Right atrium auricular region (tissue), 2 donors: ENCODE measurements at regions not wholly inside any gene's neighbourhood (a gene's known extent, or its start where the extent isn't known, plus 50 kb on each side); places are given as distances from the start of the nearest gene placed in this dataset.

Source experiments
- DNase-seq: peaks from one replicate; pipeline ENCODE4 v3.0.0-alpha.2; 2019; ENCODE audit warnings: low spot score
- H3K27ac ChIP-seq, 2 donors: fragments of 200-600 bp; sonication (generic); 1 replicate in 1 of 2; 2 replicates in 1 of 2; pipeline ENCODE4 v1.5.1; 2016 to 2019
- H3K27me3 ChIP-seq, 2 donors: fragments of 200-600 bp; sonication (generic); one replicate each; pipeline versions ENCODE4 v1.5.1 to v1.6.0; 2017 to 2019
- H3K36me3 ChIP-seq: fragments of 200-600 bp; sonication (generic); one replicate; pipeline ENCODE4 v1.5.1; 2016
- H3K4me1 ChIP-seq, 2 donors: fragments of 200-600 bp; sonication (generic); one replicate each; pipeline versions ENCODE4 v1.5.1 to v1.6.0; 2017 to 2019
- H3K4me3 ChIP-seq, 2 donors: fragments of 200-600 bp; sonication (generic); 1 replicate in 1 of 2; 2 replicates in 1 of 2; pipeline ENCODE4 v1.5.1; 2017 to 2019; ENCODE audit warnings: mild to moderate bottlenecking in 1 of 2, moderate library complexity in 1 of 2
- H3K9me3 ChIP-seq, 2 donors: fragments of 200-600 bp; sonication (generic); one replicate each; pipeline ENCODE4 v1.5.1; 2019
- TF ChIP-seq, protein P1 (sequence below), 2 donors: fragments of 200-600 bp; sonication (generic); IDR thresholded peaks; one replicate each; pipeline ENCODE4 v1.5.1; 2019; ENCODE audit warnings: antibody characterized with exemption in 2 of 2

DNA sequence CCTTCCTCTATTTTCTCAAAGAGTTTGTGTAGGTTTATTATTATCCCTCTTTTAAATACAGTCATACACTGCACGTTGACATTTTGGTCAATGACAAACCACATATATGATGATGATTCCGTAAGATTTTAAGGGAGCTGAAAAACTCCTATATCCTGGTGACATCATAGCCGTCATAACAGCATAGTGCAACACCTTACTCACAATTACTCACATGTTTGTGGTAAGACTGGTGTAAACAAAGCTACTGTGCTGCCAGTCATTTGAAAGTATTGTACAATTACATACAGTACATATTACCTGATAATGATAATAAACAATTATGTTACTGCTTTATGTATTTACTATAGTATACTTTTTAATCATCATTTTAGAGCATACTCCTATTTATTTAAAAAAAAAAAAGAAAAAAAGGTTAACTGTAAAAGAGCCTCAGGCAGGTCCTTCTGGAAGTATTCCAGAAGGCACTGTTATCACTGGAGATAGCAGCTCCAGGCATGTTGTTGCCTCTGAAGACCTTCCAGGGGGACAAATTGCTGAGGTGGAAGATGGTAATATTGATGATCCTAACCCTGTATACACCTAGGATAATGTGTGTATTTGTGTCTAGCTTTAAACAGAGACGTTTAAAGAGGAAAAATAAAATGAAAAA lies 123.3 kb upstream of the CDK1 start:
- DNase-seq, result no peak
- H3K4me3 ChIP-seq, result no peak overlapping the region
- no peak overlapping the region for H3K27ac ChIP-seq
- no peaks in the 10 kb centered on the region for H3K36me3 ChIP-seq
- peaks cover 0 to 11% of the 10 kb centered on the region in 2 donors for H3K9me3 ChIP-seq
- no peaks in the 10 kb centered on the region for H3K27me3 ChIP-seq
- TF ChIP-seq, protein P1, sequence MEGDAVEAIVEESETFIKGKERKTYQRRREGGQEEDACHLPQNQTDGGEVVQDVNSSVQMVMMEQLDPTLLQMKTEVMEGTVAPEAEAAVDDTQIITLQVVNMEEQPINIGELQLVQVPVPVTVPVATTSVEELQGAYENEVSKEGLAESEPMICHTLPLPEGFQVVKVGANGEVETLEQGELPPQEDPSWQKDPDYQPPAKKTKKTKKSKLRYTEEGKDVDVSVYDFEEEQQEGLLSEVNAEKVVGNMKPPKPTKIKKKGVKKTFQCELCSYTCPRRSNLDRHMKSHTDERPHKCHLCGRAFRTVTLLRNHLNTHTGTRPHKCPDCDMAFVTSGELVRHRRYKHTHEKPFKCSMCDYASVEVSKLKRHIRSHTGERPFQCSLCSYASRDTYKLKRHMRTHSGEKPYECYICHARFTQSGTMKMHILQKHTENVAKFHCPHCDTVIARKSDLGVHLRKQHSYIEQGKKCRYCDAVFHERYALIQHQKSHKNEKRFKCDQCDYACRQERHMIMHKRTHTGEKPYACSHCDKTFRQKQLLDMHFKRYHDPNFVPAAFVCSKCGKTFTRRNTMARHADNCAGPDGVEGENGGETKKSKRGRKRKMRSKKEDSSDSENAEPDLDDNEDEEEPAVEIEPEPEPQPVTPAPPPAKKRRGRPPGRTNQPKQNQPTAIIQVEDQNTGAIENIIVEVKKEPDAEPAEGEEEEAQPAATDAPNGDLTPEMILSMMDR (IDR thresholded peaks at IDR 0.05), result no peak
- H3K4me1 ChIP-seq, result no peaks in the 10 kb centered on the region

DNA sequence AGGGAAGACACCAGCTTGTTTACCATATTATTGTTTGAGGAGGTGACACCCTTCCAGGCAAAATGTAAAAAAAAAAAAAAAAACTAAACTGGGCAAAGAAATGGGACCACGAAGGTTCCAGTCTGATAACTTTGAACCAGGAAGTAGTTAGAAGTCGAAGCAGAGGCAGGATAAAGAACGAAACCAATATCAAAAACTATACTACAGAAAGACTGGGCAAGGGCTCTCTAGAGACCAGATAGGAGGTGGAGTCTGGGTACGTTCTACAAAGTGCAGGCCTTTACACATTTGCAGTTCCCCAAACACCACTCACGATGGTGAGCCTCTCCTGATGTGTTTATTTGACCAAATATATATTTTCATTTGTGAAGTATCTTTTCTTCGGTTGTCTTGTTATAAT lies 125.7 kb upstream of the CDK1 start:
- H3K4me1 ChIP-seq, result no peaks in the 10 kb centered on the region
- TF ChIP-seq, protein P1 (IDR thresholded peaks at IDR 0.05), result no peak
- H3K9me3 ChIP-seq, result no peaks in the 10 kb centered on the region
- H3K36me3 ChIP-seq, result no peaks in the 10 kb centered on the region
- no peak for DNase-seq
- H3K27me3 ChIP-seq, result no peaks in the 10 kb centered on the region
- no peak overlapping the region for H3K4me3 ChIP-seq
- no peak overlapping the region for H3K27ac ChIP-seq

DNA sequence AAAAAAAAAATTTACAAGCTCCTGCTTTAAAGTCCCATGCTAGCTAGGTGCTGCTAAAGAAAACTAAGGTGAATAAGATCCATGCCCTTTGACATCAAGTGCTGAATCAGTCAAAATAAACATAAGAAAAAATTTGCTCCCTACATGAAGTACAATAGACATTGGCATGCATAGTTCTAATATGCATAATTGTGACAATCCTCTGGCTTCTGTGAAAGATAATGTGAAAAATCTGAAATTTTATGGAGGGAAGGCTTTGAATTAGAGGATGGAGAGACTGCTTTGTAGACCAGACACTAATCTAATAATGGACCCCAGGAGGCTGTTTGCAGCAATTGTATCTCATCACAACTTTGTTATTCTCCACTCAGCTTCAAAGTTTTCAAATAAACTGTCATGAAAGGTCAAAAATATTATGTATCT lies 127.9 kb upstream of the CDK1 start:
- Histone ChIP-seq H3K4me3 (no peak overlapping the region), H3K4me1 (no peaks in the 10 kb centered on the region), H3K9me3 (no peaks in the 10 kb centered on the region), H3K27ac (no peak overlapping the region), H3K27me3 (no peaks in the 10 kb centered on the region), H3K36me3 (no peaks in the 10 kb centered on the region)
- TF ChIP-seq, protein P1 (IDR thresholded peaks at IDR 0.05), result no peak
- DNase-seq, result no peak

DNA sequence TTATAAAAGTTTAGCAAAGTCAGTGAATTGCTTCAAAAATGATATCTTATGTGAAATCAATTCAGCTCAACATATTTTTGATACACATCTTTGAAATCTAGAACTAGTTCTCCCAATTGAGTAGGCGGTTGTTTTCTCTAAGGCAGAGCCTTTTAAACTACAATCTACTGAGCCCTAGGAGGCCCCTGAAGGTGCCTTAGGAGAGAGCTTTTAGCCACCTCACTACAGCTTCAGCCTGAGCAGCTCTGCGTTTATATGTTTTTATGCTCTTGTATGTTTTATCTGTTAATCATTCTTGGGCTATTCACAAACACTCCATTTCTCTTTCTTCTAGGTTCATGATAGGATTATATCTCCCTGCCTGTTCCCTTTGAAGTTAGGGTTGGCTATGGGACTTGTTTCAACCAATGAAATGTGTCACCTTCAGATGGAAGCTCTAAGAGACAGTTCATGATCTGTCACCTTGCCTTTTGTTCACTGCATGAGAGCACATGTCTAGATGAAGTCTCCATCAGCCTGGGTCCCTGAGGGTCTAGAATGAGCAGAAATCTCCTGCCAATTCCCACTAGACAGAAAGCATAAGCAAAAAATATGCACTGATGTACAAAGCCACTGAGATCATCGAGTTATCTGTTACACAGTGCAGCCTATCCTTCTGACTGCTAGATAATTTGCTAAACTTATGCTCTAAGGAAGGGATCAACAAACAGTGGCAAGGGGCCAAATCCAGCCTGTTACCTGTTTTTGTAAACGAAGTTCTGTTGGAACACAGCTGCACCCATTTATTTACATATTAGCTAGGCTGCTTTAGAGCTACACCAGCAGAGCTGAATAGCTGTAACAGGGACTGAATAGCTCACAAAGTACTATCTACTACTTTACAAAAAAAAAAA lies 128.5 kb upstream of the CDK1 start:
- no peaks in the 10 kb centered on the region for H3K27me3 ChIP-seq
- no peaks in the 10 kb centered on the region for H3K36me3 ChIP-seq
- H3K4me3 ChIP-seq, result no peak overlapping the region
- no peak overlapping the region for H3K27ac ChIP-seq
- H3K9me3 ChIP-seq, result no peaks in the 10 kb centered on the region
- H3K4me1 ChIP-seq, result no peaks in the 10 kb centered on the region
- TF ChIP-seq, protein P1 (IDR thresholded peaks at IDR 0.05), result no peak
- no peak for DNase-seq

DNA sequence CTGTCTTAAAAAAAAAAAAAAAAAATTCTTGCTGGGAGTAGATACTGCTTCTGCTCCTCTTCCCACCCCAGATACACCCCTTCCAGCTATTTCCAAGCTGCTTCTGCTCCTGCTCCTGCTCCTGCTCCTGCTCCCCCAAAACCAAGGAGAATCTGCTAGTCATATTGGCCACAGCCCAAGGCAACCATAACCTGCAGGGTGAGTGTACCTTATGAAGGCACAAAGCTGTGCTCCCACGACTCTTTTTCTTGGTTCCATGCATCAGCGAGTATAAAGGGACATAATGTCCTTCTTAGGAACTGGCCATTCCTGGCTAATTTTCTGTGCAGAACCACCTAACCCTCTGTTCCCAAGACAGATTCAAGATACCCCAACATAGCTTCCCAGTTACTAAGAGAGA lies 129.5 kb upstream of the CDK1 start:
- H3K4me1 ChIP-seq, result no peaks in the 10 kb centered on the region
- no peaks in the 10 kb centered on the region for H3K9me3 ChIP-seq
- no peaks in the 10 kb centered on the region for H3K36me3 ChIP-seq
- no peak for DNase-seq
- H3K27me3 ChIP-seq, result no peaks in the 10 kb centered on the region
- no peak overlapping the region for H3K27ac ChIP-seq
- no peak overlapping the region for H3K4me3 ChIP-seq
- TF ChIP-seq, protein P1 (IDR thresholded peaks at IDR 0.05), result no peak
